NB4 (cell line): ENCODE measurements at regions not wholly inside any gene's neighbourhood (a gene's known extent, or its start where the extent isn't known, plus 50 kb on each side); places are given as distances from the start of the nearest gene placed in this dataset.

Experiments used
- MYC ChIP-seq: IDR thresholded peaks from 2 replicates; pipeline ENCODE4 v1.6.1; 2011; ENCODE audit warnings: low read depth, low read length
- TF ChIP-seq, protein P1 (sequence below): IDR thresholded peaks from one replicate; pipeline ENCODE4 v1.5.1; 2012; ENCODE audit warnings: low read depth, low read length
- TF ChIP-seq, protein P2 (sequence below): IDR thresholded peaks from 2 replicates; pipeline ENCODE4 v1.6.1; 2011; ENCODE audit warnings: low read depth, low read length

DNA sequence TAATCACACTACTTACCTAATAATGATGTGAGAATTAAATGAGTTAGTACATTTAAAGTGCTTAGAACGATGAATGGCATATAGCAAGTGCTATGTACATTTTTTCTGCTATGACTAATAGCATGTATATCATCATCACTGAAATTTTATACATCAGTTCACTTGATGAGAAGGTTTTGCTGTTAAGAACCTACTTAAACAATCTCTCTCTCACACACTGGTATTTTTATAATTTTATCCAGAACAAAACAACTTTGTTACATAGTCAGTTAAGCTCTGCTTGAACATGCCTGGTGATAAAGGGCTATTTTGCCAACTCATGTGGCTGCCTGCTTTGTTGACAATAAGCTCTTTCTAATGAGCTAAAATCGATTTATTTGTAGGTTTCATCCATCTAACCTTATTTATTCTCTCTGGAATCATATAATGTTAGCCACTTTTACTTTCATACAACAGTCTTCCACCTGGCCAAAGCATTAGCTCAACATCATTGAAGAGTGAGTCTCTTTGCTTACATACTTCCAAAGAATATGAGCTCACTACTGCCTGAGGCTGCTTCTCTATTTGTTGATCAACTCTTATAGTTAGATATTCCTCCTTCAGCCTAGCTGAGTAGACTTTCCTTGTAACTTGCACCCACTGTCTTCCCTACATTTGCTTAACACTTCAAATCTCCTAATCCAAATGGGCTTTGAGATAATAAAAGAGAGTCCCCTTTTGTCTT lies 372.7 kb upstream of the BOD1L1 start:
- TF ChIP-seq, protein P1, sequence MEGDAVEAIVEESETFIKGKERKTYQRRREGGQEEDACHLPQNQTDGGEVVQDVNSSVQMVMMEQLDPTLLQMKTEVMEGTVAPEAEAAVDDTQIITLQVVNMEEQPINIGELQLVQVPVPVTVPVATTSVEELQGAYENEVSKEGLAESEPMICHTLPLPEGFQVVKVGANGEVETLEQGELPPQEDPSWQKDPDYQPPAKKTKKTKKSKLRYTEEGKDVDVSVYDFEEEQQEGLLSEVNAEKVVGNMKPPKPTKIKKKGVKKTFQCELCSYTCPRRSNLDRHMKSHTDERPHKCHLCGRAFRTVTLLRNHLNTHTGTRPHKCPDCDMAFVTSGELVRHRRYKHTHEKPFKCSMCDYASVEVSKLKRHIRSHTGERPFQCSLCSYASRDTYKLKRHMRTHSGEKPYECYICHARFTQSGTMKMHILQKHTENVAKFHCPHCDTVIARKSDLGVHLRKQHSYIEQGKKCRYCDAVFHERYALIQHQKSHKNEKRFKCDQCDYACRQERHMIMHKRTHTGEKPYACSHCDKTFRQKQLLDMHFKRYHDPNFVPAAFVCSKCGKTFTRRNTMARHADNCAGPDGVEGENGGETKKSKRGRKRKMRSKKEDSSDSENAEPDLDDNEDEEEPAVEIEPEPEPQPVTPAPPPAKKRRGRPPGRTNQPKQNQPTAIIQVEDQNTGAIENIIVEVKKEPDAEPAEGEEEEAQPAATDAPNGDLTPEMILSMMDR, result no peak
- TF ChIP-seq, protein P2, sequence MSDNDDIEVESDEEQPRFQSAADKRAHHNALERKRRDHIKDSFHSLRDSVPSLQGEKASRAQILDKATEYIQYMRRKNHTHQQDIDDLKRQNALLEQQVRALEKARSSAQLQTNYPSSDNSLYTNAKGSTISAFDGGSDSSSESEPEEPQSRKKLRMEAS, result no peak
- no peak for TF ChIP-seq MYC
